MCF 10A (cell line): ENCODE measurements at regions not wholly inside any gene's neighbourhood (a gene's known extent, or its start where the extent isn't known, plus 50 kb on each side); places are given as distances from the start of the nearest gene placed in this dataset.

Experiments
- BruUV-seq: library from RNA; stranded (reverse); fragments of 400-500 nt; replicated peaks from 2 replicates; lab custom pipeline; 2021; lab: Mats Ljungman, UMichigan
- CTCF ChIA-PET: fragments of 300-600 bp; sonication (Branson Sonifier 250); formaldehyde crosslinking; extraction: SDS; loops from one replicate; lab custom pipeline; 2021; ENCODE audit warnings: antibody characterized with exemption, inconsistent platforms; lab: Yijun Ruan, JAX
- POLR2A ChIA-PET: fragments of 300-600, 350-650 bp; sonication (Branson Sonifier 250); formaldehyde crosslinking; extraction: SDS; loops from one replicate; lab custom pipeline; 2020; ENCODE audit warnings: antibody characterized with exemption, inconsistent platforms; lab: Yijun Ruan, JAX
- DNase-seq: peaks from one replicate; pipeline ENCODE4 v3.0.0-alpha.2; 2018; ENCODE audit not compliant: unreplicated experiment
- H3K27ac Mint-ChIP-seq: one replicate; pipeline ENCODE4 v1.8.0; 2022; ENCODE audit warnings: mild to moderate bottlenecking, low read depth, mixed read lengths; ENCODE audit not compliant: unreplicated experiment
- H3K27me3 Mint-ChIP-seq: one replicate; pipeline ENCODE4 v1.8.0; 2022; ENCODE audit warnings: mixed read lengths; ENCODE audit not compliant: insufficient read depth, unreplicated experiment
- H3K36me3 Mint-ChIP-seq: one replicate; pipeline ENCODE4 v1.8.0; 2022; ENCODE audit warnings: mild to moderate bottlenecking, moderate library complexity, mixed read lengths; ENCODE audit not compliant: insufficient read depth, unreplicated experiment
- H3K4me1 Mint-ChIP-seq: one replicate; pipeline ENCODE4 v1.8.0; 2022; ENCODE audit warnings: mixed read lengths; ENCODE audit not compliant: insufficient read depth, unreplicated experiment
- H3K4me3 Mint-ChIP-seq: one replicate; pipeline ENCODE4 v1.8.0; 2022; ENCODE audit warnings: mild to moderate bottlenecking, moderate library complexity, mixed read lengths; ENCODE audit not compliant: unreplicated experiment
- H3K9me3 Mint-ChIP-seq: one replicate; pipeline ENCODE4 v1.8.0; 2022; ENCODE audit warnings: mixed read lengths; ENCODE audit not compliant: unreplicated experiment
- intact Hi-C: fragments of 100-400 bp; cut with micrococcal nuclease; formaldehyde crosslinking; loops from 2 replicates; pipeline ENCODE4 v1.14.1; 2022
- TF ChIP-seq, protein P1 (sequence below): fragments of 200-600 bp; IDR thresholded peaks from one replicate; pipeline ENCODE4 v1.8.0; 2022; ENCODE audit warnings: antibody characterized with exemption, mild to moderate bottlenecking; ENCODE audit not compliant: unreplicated experiment

GRCh38 chr1:218101409-218101808 lies 183.7 kb upstream of the RRP15 start:
- intact Hi-C loops, result no loop called here
- Mint-ChIP-seq H3K27me3 (peaks cover 49% of the 10 kb centered on the region), H3K4me1 (no peaks in the 10 kb centered on the region), H3K4me3 (no peak overlapping the region), H3K9me3 (no peaks in the 10 kb centered on the region), H3K27ac (no peak overlapping the region), H3K36me3 (no peaks in the 10 kb centered on the region)
- TF ChIP-seq, protein P1, sequence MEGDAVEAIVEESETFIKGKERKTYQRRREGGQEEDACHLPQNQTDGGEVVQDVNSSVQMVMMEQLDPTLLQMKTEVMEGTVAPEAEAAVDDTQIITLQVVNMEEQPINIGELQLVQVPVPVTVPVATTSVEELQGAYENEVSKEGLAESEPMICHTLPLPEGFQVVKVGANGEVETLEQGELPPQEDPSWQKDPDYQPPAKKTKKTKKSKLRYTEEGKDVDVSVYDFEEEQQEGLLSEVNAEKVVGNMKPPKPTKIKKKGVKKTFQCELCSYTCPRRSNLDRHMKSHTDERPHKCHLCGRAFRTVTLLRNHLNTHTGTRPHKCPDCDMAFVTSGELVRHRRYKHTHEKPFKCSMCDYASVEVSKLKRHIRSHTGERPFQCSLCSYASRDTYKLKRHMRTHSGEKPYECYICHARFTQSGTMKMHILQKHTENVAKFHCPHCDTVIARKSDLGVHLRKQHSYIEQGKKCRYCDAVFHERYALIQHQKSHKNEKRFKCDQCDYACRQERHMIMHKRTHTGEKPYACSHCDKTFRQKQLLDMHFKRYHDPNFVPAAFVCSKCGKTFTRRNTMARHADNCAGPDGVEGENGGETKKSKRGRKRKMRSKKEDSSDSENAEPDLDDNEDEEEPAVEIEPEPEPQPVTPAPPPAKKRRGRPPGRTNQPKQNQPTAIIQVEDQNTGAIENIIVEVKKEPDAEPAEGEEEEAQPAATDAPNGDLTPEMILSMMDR, result no peak
- BruUV-seq, result no TSS peak
- CTCF ChIA-PET, result interaction anchor here (0.6 kb wide), 1 partner anchor 1206 kb away, joined by 3 read pairs; no protein-coding TSS in a partner anchor
- POLR2A ChIA-PET, result no interaction called here
- no peak for DNase-seq

GRCh38 chr1:218108034-218108433 lies 177.1 kb upstream of the RRP15 start:
- intact Hi-C loops, result no loop called here
- ChIA-PET POLR2A (no interaction called here), CTCF (interaction anchor here (0.6 to 1.2 kb wide), 2 partner anchors 13 to 16 kb away, joined by 3 to 4 read pairs; no protein-coding TSS in a partner anchor)
- Mint-ChIP-seq H3K4me1 (no peaks in the 10 kb centered on the region), H3K9me3 (no peaks in the 10 kb centered on the region), H3K36me3 (no peaks in the 10 kb centered on the region), H3K27me3 (peaks cover 15% of the 10 kb centered on the region), H3K27ac (no peak overlapping the region), H3K4me3 (no peak overlapping the region)
- TF ChIP-seq, protein P1, result no peak
- no TSS peak for BruUV-seq
- no peak for DNase-seq

DNA sequence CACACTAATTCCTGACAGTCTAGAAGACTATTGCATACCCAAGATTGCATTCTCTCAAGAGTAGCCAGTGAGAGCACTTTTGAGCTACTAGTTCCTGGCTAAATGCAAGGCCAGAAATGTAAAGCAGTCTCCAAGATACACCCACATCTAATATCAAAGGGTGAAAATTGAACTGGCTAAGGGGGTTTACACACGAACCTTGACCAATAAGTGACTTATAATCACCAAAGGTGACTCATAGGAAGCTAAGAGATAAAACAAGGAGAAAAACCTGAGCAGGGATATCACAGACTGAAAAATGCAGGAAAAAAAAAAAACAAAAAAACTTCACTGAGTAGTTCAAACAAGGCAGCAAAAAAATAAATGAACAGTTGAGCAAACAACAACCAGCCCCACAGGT lies 172.2 kb upstream of the RRP15 start:
- TF ChIP-seq, protein P1, result no peak
- DNase-seq, result no peak
- no peaks in the 10 kb centered on the region for H3K4me1 Mint-ChIP-seq
- H3K9me3 Mint-ChIP-seq, result no peaks in the 10 kb centered on the region
- no TSS peak for BruUV-seq
- ChIA-PET CTCF (interaction anchor here (0.6 to 0.9 kb wide), 3 partner anchors 9 to 1211 kb away, joined by 3 to 4 read pairs (median 3); no protein-coding TSS in a partner anchor), POLR2A (no interaction called here)
- H3K27ac Mint-ChIP-seq, result no peak overlapping the region
- H3K36me3 Mint-ChIP-seq, result no peaks in the 10 kb centered on the region
- intact Hi-C loops, result no loop called here
- no peak overlapping the region for H3K4me3 Mint-ChIP-seq
- peaks cover 59% of the 10 kb centered on the region for H3K27me3 Mint-ChIP-seq

DNA sequence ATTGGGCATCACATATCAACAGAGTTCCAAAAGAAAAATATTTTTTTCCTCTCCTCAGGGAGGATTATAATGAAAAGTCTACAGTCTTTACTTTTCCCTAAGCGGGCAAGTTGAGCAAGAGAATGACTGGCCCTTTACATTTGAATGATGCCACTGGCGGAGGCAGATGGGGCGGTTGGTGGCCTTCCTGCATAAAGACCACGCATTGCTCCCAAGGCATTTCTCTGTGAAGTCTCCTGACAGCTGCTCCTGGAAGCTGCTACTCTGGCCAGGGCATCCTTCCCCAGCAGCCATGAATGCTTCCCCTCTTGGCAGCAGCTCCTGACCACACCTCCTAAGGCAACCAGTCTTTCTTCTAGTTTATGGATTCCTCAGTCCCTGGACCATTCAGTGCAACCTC lies 161.1 kb upstream of the RRP15 start:
- peaks cover 58% of the 10 kb centered on the region for H3K27me3 Mint-ChIP-seq
- POLR2A ChIA-PET, result no interaction called here
- no TSS peak for BruUV-seq
- CTCF ChIA-PET, result interaction anchor here (0.7 to 0.9 kb wide), 2 partner anchors 17 to 160 kb away, joined by 3 to 4 read pairs; no protein-coding TSS in a partner anchor
- no peak for DNase-seq
- no peak overlapping the region for H3K4me3 Mint-ChIP-seq
- TF ChIP-seq, protein P1, result no peak
- H3K4me1 Mint-ChIP-seq, result no peaks in the 10 kb centered on the region
- no peaks in the 10 kb centered on the region for H3K9me3 Mint-ChIP-seq
- no peak overlapping the region for H3K27ac Mint-ChIP-seq
- H3K36me3 Mint-ChIP-seq, result no peaks in the 10 kb centered on the region
- intact Hi-C loops, result no loop called here
